ENCODE measurements at regions not wholly inside any gene's neighbourhood (a gene's known extent, or its start where the extent isn't known, plus 50 kb on each side); places are given as distances from the start of the nearest gene placed in this dataset.

DNA sequence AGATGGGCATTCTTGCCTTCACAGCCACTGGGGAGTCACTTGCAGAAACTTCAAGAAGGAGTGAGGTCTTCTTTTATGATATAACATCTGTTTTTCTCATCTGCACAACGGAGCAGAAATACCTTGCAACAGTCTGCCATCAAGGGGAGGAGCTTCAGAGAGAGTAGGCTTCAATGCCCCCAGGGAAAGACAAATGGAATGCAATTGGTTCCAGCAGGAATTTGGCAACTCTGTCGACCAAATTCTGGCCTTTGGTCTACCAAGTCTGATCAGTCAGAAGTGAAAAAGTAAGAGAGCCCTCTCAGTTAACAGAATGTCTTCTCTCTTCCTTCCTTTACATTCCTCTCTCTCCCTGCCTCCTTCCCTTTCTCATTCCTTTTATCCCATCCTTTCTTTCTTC lies 229.3 kb downstream of the IDS start:
- TF ChIP-seq CEBPB (IDR thresholded peaks at IDR 0.05): no peak
- no peak for TF ChIP-seq FOXM1 (IDR thresholded peaks at IDR 0.05; ENCODE audit: borderline replicate concordance, low read depth)
- no peak for TF ChIP-seq REST (IDR thresholded peaks at IDR 0.05; ENCODE audit: low read depth)
- TF ChIP-seq RAD21 (IDR thresholded peaks at IDR 0.05; ENCODE audit: low read depth): no peak
- TF ChIP-seq USF1 (IDR thresholded peaks at IDR 0.05): no peak
- no peak for TF ChIP-seq EGR1 (IDR thresholded peaks at IDR 0.05)
- no peak for TF ChIP-seq NFIC (IDR thresholded peaks at IDR 0.05)
- no peak for TF ChIP-seq CREB1 (IDR thresholded peaks at IDR 0.05; ENCODE audit: low read depth)
- no peak for TF ChIP-seq TAF1 (IDR thresholded peaks at IDR 0.05; ENCODE audit: low read depth)
- no peak for TF ChIP-seq MAX (IDR thresholded peaks at IDR 0.05)
- TF ChIP-seq ZBTB7A (IDR thresholded peaks at IDR 0.05; ENCODE audit: low read depth): no peak

Measured in Ishikawa (cell line).